ENCODE measurements at regions not wholly inside any gene's neighbourhood (a gene's known extent, or its start where the extent isn't known, plus 50 kb on each side); places are given as distances from the start of the nearest gene placed in this dataset.
A peak's percentile ranks its signal among the peaks of the same experiment; 100 is the strongest.
"Not testable (repeated sequence)": the region's sequence is repeated elsewhere in the genome, so short reads cannot be mapped to it uniquely, and the experiment has no call there.

GRCh38 chr13:86426437-86426836, 627.2 kb upstream of the SLITRK6 start:
- DNase-seq = no peak

DNA sequence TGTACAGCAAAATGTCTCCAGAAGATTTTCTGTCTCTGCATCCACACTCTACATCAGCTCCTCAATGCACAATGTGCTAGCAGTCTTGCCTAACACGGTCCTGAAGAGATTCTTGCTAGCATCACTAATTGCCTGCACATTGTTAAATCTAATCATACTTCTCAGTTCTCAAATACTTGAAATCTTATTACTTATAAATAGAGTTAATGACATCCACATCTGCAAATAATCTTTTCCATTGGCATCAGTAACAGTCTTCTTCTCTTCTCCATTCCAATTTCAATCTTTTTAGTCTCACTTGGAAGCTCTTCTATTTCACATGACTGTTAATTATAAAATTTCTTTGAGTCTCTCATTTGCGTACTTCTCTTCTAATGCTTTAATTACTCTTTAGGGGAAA, 630.5 kb upstream of the SLITRK6 start:
- DNase-seq = no peak

GRCh38 chr13:86438034-86438433, 638.8 kb upstream of the SLITRK6 start:
- DNase-seq = peak; percentile 92

- no peak for DNase-seq
These were observed 646.0 kb upstream of the SLITRK6 start for GRCh38 chr13:86445206-86445605.

DNA sequence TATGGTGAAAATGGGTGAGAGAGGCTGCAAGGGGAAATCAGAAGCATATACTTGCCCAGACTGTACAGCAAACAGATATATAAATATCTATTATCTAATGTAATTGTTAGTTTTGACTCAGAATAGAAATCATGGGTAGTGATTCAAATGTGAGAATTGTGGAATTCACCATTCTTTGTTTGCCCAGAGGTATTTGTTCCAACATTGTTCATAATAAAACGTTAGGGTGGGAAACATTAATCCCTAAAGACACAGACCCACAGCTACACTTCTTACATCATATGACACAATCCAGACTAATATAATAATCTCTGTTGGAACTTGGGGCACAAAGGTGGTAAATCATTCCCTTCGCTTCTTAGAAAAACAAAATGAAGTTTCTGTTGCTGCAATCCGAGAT, 646.5 kb upstream of the SLITRK6 start:
- DNase-seq = no peak

GRCh38 chr13:86446311-86446710, 647.1 kb upstream of the SLITRK6 start:
- DNase-seq = no peak

GRCh38 chr13:86447479-86447878, 648.3 kb upstream of the SLITRK6 start:
- DNase-seq = no peak

DNA sequence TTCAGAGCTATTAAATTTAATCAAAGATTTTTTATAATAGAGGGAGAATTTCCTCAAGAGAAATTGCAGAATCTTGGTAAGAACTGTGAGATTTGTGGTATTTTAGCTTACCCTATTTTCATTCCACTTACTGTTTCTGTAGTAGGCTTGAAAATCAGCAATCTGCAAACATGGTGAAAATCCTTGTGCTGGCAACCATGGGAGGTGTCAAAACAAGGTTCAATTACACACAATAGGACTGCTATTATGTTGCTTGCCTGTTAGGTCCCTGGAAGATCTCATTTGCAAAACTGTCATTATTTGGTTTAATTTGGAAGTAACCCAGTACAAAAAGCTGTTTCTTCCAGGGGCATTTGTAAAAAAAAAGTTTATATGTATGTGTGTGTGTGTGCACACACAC, 662.8 kb upstream of the SLITRK6 start:
- no peak for DNase-seq

DNA sequence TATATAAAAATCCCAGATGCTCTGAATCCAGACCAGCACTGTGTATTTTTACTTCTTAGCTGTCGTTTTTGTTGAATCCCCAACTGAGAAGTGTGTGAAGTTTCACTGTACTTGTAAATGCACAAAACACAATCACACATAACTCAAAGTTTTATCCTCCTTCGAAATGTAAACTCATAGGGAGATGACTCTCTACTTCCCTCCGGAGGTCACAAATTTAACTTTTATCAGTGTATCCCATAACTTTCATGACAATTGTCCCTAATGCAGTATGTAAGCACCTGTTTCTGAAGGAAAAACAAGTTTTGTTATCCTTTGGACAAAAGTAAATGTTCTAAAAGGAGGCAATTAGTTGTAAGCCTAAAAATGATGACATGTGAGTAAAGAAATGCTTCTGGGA, 665.0 kb upstream of the SLITRK6 start:
- DNase-seq = no peak

DNA sequence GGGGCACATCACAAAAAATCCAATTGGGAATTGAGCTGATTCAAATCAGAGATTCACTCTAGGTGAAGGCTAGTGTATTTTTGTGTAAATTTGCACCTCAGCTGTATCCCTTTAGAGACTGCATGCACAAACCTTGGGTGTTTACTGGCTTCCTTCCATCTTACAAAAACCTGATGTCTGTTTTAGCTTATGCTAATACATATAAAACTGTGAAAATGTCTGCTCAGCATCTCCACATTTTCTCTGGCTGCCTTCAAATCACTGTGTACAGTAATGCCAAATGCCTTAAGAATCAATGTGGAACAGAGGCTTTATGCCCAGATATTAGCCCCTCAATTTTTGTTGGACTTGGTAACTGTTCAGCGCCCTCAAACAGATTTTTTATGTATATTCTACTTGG, 675.8 kb upstream of the SLITRK6 start:
- DNase-seq = no peak

DNA sequence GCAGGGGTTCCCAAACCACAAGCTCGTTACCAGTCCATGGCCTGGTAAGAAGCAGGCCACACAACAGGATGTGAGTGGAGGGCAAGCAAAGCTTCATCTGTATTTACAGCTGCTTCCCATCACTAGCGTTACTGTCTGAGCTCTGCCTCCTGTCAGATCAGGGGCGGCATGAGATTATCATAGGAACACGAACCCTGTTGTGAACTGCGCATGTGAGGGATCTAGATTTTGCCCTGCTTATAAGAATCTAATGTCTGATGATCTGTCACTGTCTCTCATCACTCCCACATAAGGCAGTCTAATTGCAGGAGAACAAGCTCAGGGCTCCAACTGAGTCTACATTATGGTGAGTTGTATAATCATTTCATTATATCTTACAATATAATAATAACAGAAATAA, 677.4 kb upstream of the SLITRK6 start:
- DNase-seq = no peak

GRCh38 chr13:86486582-86486981, 687.4 kb upstream of the SLITRK6 start:
- no peak for DNase-seq

- DNase-seq = no peak
These were observed 691.9 kb upstream of the SLITRK6 start for GRCh38 chr13:86491121-86491520.

DNA sequence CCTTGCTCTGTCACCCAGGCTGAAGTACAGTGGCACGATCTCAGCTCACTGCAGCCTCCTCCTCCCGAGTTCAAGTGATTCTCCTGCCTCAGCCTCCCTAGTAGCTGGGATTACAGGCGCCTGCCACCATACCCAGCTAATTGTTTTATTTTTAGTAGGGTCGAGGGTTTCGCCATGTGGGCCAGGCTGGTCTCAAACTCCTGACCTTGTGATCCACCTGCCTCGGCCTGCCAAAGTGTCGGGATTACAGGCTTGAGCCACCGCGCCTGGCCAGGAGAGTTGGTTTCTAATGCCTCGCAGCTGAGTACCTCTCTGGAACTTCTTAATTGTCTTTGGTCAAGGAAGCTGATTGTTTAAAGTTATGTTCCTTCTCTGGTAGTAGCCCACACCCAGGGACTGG, 702.7 kb upstream of the SLITRK6 start:
- not testable (repeated sequence) for DNase-seq

- DNase-seq = no peak
These were observed 711.6 kb upstream of the SLITRK6 start for GRCh38 chr13:86510792-86511191.

DNA sequence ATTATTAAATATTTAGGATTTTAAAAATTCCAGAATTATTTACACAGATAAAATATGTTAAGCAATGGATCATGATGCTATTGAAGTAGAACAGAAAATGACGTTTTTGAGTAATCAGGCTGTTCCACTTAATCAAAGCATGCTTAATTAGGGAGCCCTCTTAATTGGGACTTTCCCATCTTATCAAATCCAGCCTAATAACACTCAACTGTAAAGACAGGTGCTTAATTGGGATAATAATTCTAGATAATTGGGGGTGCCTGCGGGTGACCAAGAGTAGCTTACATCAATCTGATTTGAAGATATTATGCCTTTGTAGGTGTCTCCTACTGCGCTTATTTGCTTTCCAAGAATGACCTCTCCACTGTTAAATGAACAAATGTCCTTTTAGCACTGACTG, 742.2 kb upstream of the SLITRK6 start:
- no peak for DNase-seq

DNA sequence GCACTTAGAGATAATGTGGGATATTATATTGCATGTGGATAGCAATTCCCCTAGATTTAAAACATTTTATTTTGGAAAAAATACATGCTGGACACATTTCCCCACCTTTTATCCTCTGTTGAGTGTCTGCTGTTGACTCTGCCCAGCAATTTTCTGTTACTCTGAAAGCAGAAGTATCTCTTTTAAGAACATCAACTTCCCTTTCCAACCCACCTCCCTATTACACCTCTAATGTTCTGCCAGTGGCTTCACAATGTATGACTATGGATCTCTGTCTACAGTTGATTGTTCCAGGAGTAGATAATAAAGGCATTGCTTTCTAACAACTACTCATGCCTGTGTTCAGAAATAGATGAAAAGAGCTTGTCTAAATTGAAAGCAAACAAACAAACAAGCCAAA, 754.8 kb upstream of the SLITRK6 start:
- DNase-seq = peak; percentile 52

DNA sequence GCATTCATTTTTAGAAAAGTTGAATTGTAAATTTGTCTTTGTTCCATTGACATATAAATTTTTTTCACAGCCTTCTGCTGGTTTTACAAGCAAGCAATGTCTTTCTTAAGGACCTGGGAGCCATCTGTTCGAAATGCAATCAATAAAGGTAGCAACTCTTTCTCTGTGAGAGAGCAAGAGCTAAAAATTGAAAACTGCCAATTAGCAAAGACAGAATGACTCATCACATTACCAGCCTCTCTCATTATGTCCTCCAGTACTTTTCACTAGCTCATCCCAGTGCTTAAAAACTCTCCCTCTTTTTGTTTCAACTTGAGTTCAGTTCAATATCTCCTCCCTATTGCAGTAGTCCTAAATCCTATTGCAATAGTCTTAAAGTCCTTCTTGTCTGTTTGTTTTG, 760.7 kb upstream of the SLITRK6 start:
- DNase-seq = peak; percentile 54

DNA sequence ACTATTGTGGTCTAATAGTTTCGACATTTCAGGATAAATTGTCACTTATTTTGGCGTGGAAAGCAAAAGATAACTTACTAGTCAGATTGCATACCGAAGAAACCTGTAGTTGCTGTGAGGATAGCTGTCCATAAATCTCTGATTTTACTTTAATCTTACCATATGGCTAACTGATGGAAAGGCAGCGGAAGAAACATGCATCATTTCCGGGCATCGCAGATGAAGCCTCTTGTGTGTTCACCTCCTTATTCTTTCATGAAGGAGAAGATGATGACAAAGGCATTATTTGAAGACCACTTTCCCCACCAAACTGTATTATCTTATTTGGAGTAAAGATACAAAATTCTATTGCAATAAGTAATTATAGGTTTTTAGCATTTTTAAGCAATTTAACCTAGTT, 763.6 kb upstream of the SLITRK6 start:
- no peak for DNase-seq

- no peak for DNase-seq
These were observed 764.1 kb upstream of the SLITRK6 start for GRCh38 chr13:86563308-86563707.

DNA sequence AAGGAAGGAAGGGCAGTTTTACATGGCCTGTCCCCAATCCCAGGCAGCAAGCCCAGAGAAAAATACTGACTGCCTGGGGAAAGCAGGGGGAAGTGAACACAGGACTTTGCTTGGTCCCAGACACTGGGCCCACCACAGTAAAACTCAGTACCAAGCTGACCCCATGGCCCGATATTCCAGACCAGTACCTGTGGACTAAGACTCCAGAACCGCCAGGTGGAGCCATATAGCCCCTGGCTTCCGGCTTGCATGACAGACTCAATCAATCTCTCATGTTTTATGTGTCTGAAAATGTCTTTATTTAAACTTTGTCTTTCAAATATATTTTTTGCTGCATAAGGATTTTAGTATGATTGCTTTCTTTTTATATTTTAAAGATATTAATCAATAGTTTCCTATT, 767.9 kb upstream of the SLITRK6 start:
- DNase-seq = no peak

DNA sequence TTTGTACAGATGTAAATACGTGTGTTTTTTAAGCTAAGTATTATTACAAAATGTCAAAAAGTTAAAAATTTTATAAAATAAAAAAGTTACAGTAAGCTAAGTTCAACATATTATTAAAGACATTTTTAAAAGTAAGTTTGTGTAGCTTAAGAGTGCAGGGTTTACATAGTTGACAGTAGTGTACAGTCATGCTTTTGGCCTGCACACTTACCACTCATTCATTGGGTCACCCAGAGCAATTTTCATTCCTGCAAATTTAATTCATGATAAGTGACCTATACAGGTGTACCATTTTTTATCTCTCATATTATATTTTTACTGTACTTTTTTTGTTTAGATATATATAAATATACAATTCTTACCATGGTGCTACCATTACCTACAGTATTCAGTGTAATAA, 769.9 kb upstream of the SLITRK6 start:
- DNase-seq = no peak

GRCh38 chr13:86569974-86570373, 770.8 kb upstream of the SLITRK6 start:
- no peak for DNase-seq

DNA sequence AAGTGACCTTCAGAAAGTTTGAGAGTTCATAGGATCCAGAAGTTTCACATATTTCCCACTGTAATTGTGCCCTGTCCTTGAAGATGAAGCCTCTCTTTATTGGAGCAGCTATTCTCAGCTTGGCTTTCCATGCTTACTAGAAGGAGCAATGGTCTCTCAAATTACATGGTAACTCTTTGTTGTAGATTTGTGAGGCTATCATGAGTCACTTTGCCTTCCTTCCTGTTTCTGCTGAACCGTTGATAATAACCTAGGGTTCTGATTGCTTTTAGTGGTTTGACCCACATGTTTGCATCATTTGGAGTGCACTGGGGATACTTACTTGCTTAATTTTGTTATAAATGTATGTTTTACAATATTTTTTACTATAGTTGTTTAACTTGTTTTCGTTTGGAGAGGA, 772.9 kb upstream of the SLITRK6 start:
- no peak for DNase-seq

DNA sequence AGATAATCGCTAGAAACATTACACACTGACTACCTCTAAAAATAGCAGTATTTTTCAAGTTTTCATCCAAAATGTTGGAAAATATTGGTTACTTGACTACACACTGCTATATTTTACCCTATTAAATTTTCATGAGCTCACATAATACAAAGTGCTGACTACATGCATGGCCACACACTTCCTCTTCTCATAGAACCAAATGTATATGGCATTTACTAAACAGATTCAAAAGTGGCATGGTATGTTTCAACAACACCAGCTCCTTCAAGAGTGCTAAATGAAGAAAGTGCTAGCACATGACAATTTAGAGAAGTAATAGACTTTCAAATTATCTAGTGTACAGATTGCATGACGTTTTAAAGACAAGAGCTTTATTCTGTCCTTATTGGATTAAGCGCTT, 780.4 kb upstream of the SLITRK6 start:
- DNase-seq = no peak

DNA sequence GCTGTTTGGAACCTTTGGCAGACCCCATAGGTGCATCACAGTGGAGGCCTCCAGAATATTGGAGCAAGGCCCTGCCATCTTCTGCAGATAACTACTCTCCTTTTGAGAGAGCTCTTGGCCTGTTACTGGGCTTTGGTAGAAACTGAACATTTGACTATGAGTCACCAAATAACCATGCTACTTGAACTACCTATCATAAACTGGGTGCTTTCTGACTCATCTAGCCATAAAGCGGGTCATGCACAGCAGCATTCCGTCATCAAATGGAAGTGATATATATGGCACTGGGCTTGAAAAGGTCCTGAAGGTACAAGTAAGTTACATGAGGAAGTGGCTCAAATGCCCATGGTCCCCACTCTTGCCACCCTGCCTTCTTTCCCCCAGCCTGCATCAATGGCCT, 782.5 kb upstream of the SLITRK6 start:
- no peak for DNase-seq
